Neural cell (in vitro differentiated cells): ENCODE measurements at regions not wholly inside any gene's neighbourhood (a gene's known extent, or its start where the extent isn't known, plus 50 kb on each side); places are given as distances from the start of the nearest gene placed in this dataset.
"Not testable (repeated sequence)": the region's sequence is repeated elsewhere in the genome, so short reads cannot be mapped to it uniquely, and the experiment has no call there.

Experiments used
- H2AFZ ChIP-seq: fragments of 200-600, 300-800 bp; sonication (generic), shearing (Covaris generic); 2 replicates; pipeline ENCODE4 v1.6.0; 2014; ENCODE audit warnings: low read depth, mild to moderate bottlenecking, antibody characterized with exemption, low read length, moderate library complexity
- H3F3A ChIP-seq: fragments of 200-600 bp; shearing (Covaris generic); 2 replicates; pipeline ENCODE4 v1.6.1; 2016; ENCODE audit warnings: mild to moderate bottlenecking, moderate library complexity, mixed read lengths, antibody characterized with exemption, low read length; ENCODE audit not compliant: insufficient read depth, poor library complexity, severe bottlenecking
- H3K27ac ChIP-seq: fragments of 200-600, 300-800 bp; sonication (generic), shearing (Covaris generic); 2 replicates; pipeline ENCODE4 v1.5.1; 2014; ENCODE audit warnings: mild to moderate bottlenecking, low read length, moderate library complexity
- H3K27me3 ChIP-seq: fragments of 300-800, 200-600 bp; sonication (generic), shearing (Covaris generic); 2 replicates; pipeline ENCODE4 v1.6.0; 2014; ENCODE audit warnings: mild to moderate bottlenecking, low read depth, low read length, moderate library complexity; ENCODE audit not compliant: insufficient read depth
- H3K36me3 ChIP-seq: fragments of 300-800, 200-600 bp; sonication (generic), shearing (Covaris generic); 2 replicates; pipeline ENCODE4 v1.5.1; 2014; ENCODE audit warnings: mild to moderate bottlenecking, antibody characterized with exemption, low read length, moderate library complexity; ENCODE audit not compliant: insufficient read depth
- H3K4me2 ChIP-seq: fragments of 300-800, 200-600 bp; sonication (generic), shearing (Covaris generic); 2 replicates; pipeline ENCODE4 v1.6.0; 2014; ENCODE audit warnings: mild to moderate bottlenecking, low read length
- H3K4me3 ChIP-seq: fragments of 300-800, 200-600 bp; sonication (generic), shearing (Covaris generic); 2 replicates; pipeline ENCODE4 v1.5.1; 2014; ENCODE audit warnings: mild to moderate bottlenecking, low read length, moderate library complexity
- H3K79me2 ChIP-seq: fragments of 200-600 bp; shearing (Covaris generic); replicated peaks from 2 replicates; pipeline ENCODE4 v1.6.0; 2014; ENCODE audit warnings: mild to moderate bottlenecking, low read length, moderate library complexity; ENCODE audit not compliant: insufficient read depth
- H3K9ac ChIP-seq: fragments of 300-800, 200-600 bp; sonication (generic), shearing (Covaris generic); 2 replicates; pipeline ENCODE4 v1.6.1; 2016; ENCODE audit warnings: mild to moderate bottlenecking, low read length, mixed read lengths
- H3K9me2 ChIP-seq: fragments of 200-600 bp; shearing (Covaris generic); 2 replicates; pipeline ENCODE4 v1.6.1; 2016; ENCODE audit warnings: mild to moderate bottlenecking, low read length, mixed read lengths; ENCODE audit not compliant: insufficient read depth
- H3K9me3 ChIP-seq: fragments of 200-600, 300-800 bp; sonication (generic), shearing (Covaris generic); 2 replicates; pipeline ENCODE4 v1.6.1; 2016; ENCODE audit warnings: mild to moderate bottlenecking, mixed run types, low read length, moderate library complexity, mixed read lengths
- H4K20me1 ChIP-seq: fragments of 200-600 bp; shearing (Covaris generic); 2 replicates; pipeline ENCODE4 v1.6.1; 2016; ENCODE audit warnings: mild to moderate bottlenecking, mixed run types; ENCODE audit not compliant: insufficient read depth
- EP300 ChIP-seq: fragments of 450-650 bp; conservative IDR thresholded peaks from 2 replicates; pipeline ENCODE4 v1.6.1; 2014; ENCODE audit warnings: antibody characterized with exemption, mild to moderate bottlenecking, moderate library complexity; ENCODE audit not compliant: poor library complexity, severe bottlenecking
- EZH2 ChIP-seq: fragments of 200-600, 300-800 bp; shearing (Covaris generic), sonication (generic); IDR thresholded peaks from 2 replicates; pipeline ENCODE4 v1.6.1; 2014; ENCODE audit warnings: antibody characterized with exemption, low read length, borderline replicate concordance, mild to moderate bottlenecking; ENCODE audit not compliant: insufficient read depth, poor library complexity, severe bottlenecking
- MXI1 ChIP-seq: fragments of 450-650 bp; conservative IDR thresholded peaks from 2 replicates; pipeline ENCODE4 v1.6.1; 2014; ENCODE audit warnings: antibody characterized with exemption, mild to moderate bottlenecking; ENCODE audit not compliant: poor library complexity, severe bottlenecking
- POLR2AphosphoS5 ChIP-seq: IDR thresholded peaks from 2 replicates; pipeline ENCODE4 v1.6.1; 2012
- RAD21 ChIP-seq: fragments of 450-650 bp; conservative IDR thresholded peaks from 2 replicates; pipeline ENCODE4 v1.6.1; 2014; ENCODE audit warnings: antibody characterized with exemption, mild to moderate bottlenecking, moderate library complexity
- SMC3 ChIP-seq: fragments of 450-650 bp; conservative IDR thresholded peaks from 2 replicates; pipeline ENCODE4 v1.6.1; 2014; ENCODE audit warnings: antibody characterized with exemption, mild to moderate bottlenecking, moderate library complexity; ENCODE audit not compliant: poor library complexity
- TAF1 ChIP-seq: IDR thresholded peaks from 2 replicates; pipeline ENCODE4 v1.6.1; 2012; ENCODE audit warnings: low read depth
- TF ChIP-seq, protein P1 (sequence below): IDR thresholded peaks from 2 replicates; pipeline ENCODE4 v1.6.1; 2012; ENCODE audit warnings: borderline replicate concordance
- TF ChIP-seq, protein P2 (sequence below): fragments of 450-650 bp; IDR thresholded peaks from 2 replicates; pipeline ENCODE4 v1.5.1; 2014; ENCODE audit warnings: antibody characterized with exemption, mild to moderate bottlenecking, moderate library complexity; ENCODE audit not compliant: poor library complexity, severe bottlenecking

DNA sequence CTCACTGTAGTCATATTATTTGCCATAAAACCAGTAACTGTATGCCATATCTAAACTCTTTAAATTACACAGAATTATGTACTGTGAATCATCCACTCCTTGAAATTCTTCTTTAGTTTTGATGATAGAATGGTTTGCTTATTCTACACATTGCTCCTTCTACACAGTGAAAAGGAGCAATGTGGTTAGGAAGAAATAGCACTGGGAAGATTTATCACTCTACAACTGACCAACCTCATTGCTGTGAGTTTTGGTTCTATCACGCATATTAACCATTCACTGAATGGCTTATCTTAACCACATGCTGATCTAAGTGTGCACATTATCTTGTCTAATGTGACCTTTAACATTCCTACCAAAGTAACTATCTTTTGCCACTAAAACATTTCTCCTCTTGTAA lies 415.7 kb upstream of the NDST4 start:
- H3K36me3 ChIP-seq, result no peaks in the 10 kb centered on the region
- H3K9me3 ChIP-seq, result no peaks in the 10 kb centered on the region
- H3K79me2 ChIP-seq, result no peaks in the 10 kb centered on the region
- no peak overlapping the region for H3K9ac ChIP-seq
- no peak overlapping the region for H3K4me3 ChIP-seq
- no peak for TF ChIP-seq POLR2AphosphoS5
- no peak for TF ChIP-seq EP300
- TF ChIP-seq EZH2, result no peak
- TF ChIP-seq, protein P1, sequence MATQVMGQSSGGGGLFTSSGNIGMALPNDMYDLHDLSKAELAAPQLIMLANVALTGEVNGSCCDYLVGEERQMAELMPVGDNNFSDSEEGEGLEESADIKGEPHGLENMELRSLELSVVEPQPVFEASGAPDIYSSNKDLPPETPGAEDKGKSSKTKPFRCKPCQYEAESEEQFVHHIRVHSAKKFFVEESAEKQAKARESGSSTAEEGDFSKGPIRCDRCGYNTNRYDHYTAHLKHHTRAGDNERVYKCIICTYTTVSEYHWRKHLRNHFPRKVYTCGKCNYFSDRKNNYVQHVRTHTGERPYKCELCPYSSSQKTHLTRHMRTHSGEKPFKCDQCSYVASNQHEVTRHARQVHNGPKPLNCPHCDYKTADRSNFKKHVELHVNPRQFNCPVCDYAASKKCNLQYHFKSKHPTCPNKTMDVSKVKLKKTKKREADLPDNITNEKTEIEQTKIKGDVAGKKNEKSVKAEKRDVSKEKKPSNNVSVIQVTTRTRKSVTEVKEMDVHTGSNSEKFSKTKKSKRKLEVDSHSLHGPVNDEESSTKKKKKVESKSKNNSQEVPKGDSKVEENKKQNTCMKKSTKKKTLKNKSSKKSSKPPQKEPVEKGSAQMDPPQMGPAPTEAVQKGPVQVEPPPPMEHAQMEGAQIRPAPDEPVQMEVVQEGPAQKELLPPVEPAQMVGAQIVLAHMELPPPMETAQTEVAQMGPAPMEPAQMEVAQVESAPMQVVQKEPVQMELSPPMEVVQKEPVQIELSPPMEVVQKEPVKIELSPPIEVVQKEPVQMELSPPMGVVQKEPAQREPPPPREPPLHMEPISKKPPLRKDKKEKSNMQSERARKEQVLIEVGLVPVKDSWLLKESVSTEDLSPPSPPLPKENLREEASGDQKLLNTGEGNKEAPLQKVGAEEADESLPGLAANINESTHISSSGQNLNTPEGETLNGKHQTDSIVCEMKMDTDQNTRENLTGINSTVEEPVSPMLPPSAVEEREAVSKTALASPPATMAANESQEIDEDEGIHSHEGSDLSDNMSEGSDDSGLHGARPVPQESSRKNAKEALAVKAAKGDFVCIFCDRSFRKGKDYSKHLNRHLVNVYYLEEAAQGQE, result no peak
- TF ChIP-seq, protein P2, sequence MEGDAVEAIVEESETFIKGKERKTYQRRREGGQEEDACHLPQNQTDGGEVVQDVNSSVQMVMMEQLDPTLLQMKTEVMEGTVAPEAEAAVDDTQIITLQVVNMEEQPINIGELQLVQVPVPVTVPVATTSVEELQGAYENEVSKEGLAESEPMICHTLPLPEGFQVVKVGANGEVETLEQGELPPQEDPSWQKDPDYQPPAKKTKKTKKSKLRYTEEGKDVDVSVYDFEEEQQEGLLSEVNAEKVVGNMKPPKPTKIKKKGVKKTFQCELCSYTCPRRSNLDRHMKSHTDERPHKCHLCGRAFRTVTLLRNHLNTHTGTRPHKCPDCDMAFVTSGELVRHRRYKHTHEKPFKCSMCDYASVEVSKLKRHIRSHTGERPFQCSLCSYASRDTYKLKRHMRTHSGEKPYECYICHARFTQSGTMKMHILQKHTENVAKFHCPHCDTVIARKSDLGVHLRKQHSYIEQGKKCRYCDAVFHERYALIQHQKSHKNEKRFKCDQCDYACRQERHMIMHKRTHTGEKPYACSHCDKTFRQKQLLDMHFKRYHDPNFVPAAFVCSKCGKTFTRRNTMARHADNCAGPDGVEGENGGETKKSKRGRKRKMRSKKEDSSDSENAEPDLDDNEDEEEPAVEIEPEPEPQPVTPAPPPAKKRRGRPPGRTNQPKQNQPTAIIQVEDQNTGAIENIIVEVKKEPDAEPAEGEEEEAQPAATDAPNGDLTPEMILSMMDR, result no peak
- TF ChIP-seq TAF1, result no peak
- TF ChIP-seq MXI1, result no peak
- no peak for TF ChIP-seq RAD21
- TF ChIP-seq SMC3, result no peak
- no peaks in the 10 kb centered on the region for H3F3A ChIP-seq
- H4K20me1 ChIP-seq, result no peaks in the 10 kb centered on the region
- no peak overlapping the region for H3K4me2 ChIP-seq
- no peaks in the 10 kb centered on the region for H3K9me2 ChIP-seq
- H2AFZ ChIP-seq, result no peak overlapping the region
- no peak overlapping the region for H3K27ac ChIP-seq
- no peaks in the 10 kb centered on the region for H3K27me3 ChIP-seq

DNA sequence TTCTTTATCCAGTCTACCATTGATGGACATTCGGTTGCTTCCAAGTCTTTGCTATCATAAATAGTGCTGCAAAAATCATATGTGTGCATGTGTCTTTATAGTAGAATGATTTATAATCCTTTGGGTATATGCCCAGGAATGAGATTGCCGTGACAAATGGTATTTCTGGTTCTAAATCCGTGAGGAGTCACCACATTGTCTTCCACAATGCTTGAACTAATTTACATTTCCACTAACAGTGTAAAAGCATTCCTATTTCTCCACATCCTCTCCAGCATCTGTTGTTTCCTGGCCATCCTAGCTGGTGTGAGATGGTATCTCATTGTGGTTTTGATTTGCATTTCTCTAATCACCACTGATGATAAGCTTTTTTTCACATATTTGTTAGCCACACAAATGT lies 406.1 kb upstream of the NDST4 start:
- not testable (repeated sequence) for H3F3A ChIP-seq, H3K36me3 ChIP-seq, H2AFZ ChIP-seq, H3K27ac ChIP-seq, H3K4me2 ChIP-seq, H3K27me3 ChIP-seq, H4K20me1 ChIP-seq, H3K4me3 ChIP-seq, H3K9me3 ChIP-seq, H3K79me2 ChIP-seq, H3K9ac ChIP-seq, H3K9me2 ChIP-seq

DNA sequence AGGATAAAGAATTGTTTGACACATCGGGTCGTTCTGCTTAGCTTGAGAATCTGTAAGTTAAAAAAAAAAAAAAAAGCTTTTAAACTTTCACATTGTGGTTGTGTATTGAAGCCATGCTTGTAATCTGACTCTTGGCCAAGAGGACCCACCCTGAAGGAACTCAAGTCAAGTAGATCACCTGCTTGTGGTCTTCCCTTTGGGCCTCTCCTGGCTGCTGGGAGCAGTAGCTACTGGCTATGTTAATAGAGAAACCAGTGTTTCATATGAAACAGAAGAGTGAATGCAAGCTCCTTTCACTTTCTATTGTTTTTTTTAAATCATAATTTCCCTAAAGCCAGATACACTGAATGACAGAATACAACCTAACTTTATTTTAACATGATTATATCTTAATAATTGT lies 402.4 kb upstream of the NDST4 start:
- H3K4me3 ChIP-seq, result no peak overlapping the region
- no peak overlapping the region for H3K4me2 ChIP-seq

More for the DNA sequence above, 402.4 kb upstream of the NDST4 start:
- H3K9me2 ChIP-seq, result no peaks in the 10 kb centered on the region
- H3K27me3 ChIP-seq, result no peaks in the 10 kb centered on the region
- no peak for TF ChIP-seq EZH2
- no peak overlapping the region for H3K27ac ChIP-seq
- H3K9me3 ChIP-seq, result no peaks in the 10 kb centered on the region
- no peaks in the 10 kb centered on the region for H3F3A ChIP-seq
- H3K36me3 ChIP-seq, result no peaks in the 10 kb centered on the region
- H3K9ac ChIP-seq, result no peak overlapping the region
- no peaks in the 10 kb centered on the region for H4K20me1 ChIP-seq
- H3K79me2 ChIP-seq, result no peaks in the 10 kb centered on the region
- H2AFZ ChIP-seq, result no peak overlapping the region
